H1 (cell line): ENCODE measurements at regions not wholly inside any gene's neighbourhood (a gene's known extent, or its start where the extent isn't known, plus 50 kb on each side); places are given as distances from the start of the nearest gene placed in this dataset.

Experiments used
- CTCF ChIA-PET: fragments of 300-600 bp; sonication (Branson Sonifier 250); formaldehyde crosslinking; loops from one replicate; lab custom pipeline; 2021; ENCODE audit not compliant: partially characterized antibody; lab: Charles Lee
- POLR2A ChIA-PET: fragments of 300-600 bp; sonication (Branson Sonifier 250); formaldehyde crosslinking; loops from one replicate; lab custom pipeline; 2021; ENCODE audit warnings: inconsistent platforms; ENCODE audit not compliant: partially characterized antibody; lab: Charles Lee
- DNase-seq, 2 experiments: peaks; one replicate each; pipeline versions ENCODE4 v3.0.0 to v3.0.0-alpha.2; 2010 to 2022; ENCODE audit warnings: low spot score in 2 of 2, low read depth in 1 of 2, mixed read lengths in 1 of 2
- FAIRE-seq: peaks from 2 replicates; lab custom pipeline; 2011; peaks lifted over from hg19 to GRCh38; lab: Jason Lieb, UNC
- H2AFZ ChIP-seq: 2 replicates; pipeline ENCODE4 v1.8.1; 2012; ENCODE audit warnings: low read length, inconsistent platforms
- H2AK5ac ChIP-seq: 2 replicates; pipeline ENCODE4 v1.6.1; 2013; ENCODE audit warnings: low read depth, low read length
- H2BK120ac ChIP-seq: replicated peaks from 2 replicates; pipeline ENCODE3; 2013; ENCODE audit warnings: low read depth, low read length, inconsistent platforms
- H2BK12ac ChIP-seq: 2 replicates; pipeline ENCODE4 v1.6.1; 2013; ENCODE audit warnings: low read depth, low read length
- H2BK15ac ChIP-seq: 2 replicates; pipeline ENCODE4 v1.6.1; 2013; ENCODE audit warnings: low read length
- H2BK20ac ChIP-seq: 2 replicates; pipeline ENCODE4 v1.6.1; 2013; ENCODE audit warnings: low read length
- H2BK5ac ChIP-seq: 2 replicates; pipeline ENCODE4 v1.6.1; 2013; ENCODE audit warnings: low read depth, low read length
- H3K14ac ChIP-seq: 2 replicates; pipeline ENCODE4 v1.6.1; 2013; ENCODE audit warnings: inconsistent platforms; ENCODE audit not compliant: insufficient read length
- H3K18ac ChIP-seq: 2 replicates; pipeline ENCODE4 v1.6.1; 2013; ENCODE audit warnings: low read length; ENCODE audit errors: extremely low read depth
- H3K23ac ChIP-seq: 2 replicates; pipeline ENCODE4 v1.6.1; 2013; ENCODE audit warnings: inconsistent platforms; ENCODE audit not compliant: insufficient read length
- H3K23me2 ChIP-seq: 2 replicates; pipeline ENCODE4 v1.6.1; 2013; ENCODE audit warnings: low read depth, low read length
- H3K27ac ChIP-seq: 2 replicates; pipeline ENCODE4 v1.6.1; 2011; ENCODE audit warnings: low read depth, low read length, inconsistent platforms
- H3K27me3 ChIP-seq, 4 experiments: replicated peaks in 1 of 4; 1 replicate in 1 of 4; 2 replicates in 3 of 4; pipeline versions ENCODE4 v1.6.1 to v1.8.1; 2011 to 2013; ENCODE audit warnings: low read length in 3 of 4, mild to moderate bottlenecking in 3 of 4, inconsistent platforms in 2 of 4, mixed read lengths in 2 of 4, moderate library complexity in 1 of 4; ENCODE audit not compliant: control insufficient read depth in 3 of 4, insufficient read depth in 3 of 4; ENCODE audit errors: extremely low read depth in 1 of 4
- H3K36me3 ChIP-seq, 4 experiments: 2 replicates each; pipeline versions ENCODE4 v1.6.1 to v1.8.1; 2011 to 2013; ENCODE audit warnings: mild to moderate bottlenecking in 4 of 4, low read length in 3 of 4, moderate library complexity in 2 of 4, control low read depth in 1 of 4, inconsistent platforms in 1 of 4; ENCODE audit not compliant: insufficient read depth in 4 of 4, control insufficient read depth in 2 of 4
- H3K4ac ChIP-seq: replicated peaks from 2 replicates; pipeline ENCODE3; 2013; ENCODE audit warnings: low read length, low read depth, mixed read lengths, inconsistent platforms; ENCODE audit not compliant: insufficient read length
- H3K4me1 ChIP-seq, 4 experiments: replicated peaks in 1 of 4; 1 replicate in 1 of 4; 2 replicates in 3 of 4; pipeline versions ENCODE4 v1.6.1 to v1.8.1; 2011 to 2013; ENCODE audit warnings: low read length in 3 of 4, inconsistent platforms in 2 of 4, mixed read lengths in 1 of 4; ENCODE audit not compliant: insufficient read depth in 4 of 4, control insufficient read depth in 3 of 4
- H3K4me2 ChIP-seq, 2 experiments: 2 replicates each; pipeline versions ENCODE4 v1.6.1 to v1.8.1; 2011 to 2013; ENCODE audit warnings: low read depth in 2 of 2, low read length in 2 of 2, control low read depth in 1 of 2, inconsistent platforms in 1 of 2, mild to moderate bottlenecking in 1 of 2; ENCODE audit not compliant: insufficient read depth in 1 of 2
- H3K4me3 ChIP-seq, 4 experiments: fragments of 200-600, 300-600 bp in 1 of 4; sonication (generic), shearing (Covaris generic), sonication (Bioruptor Twin) in 1 of 4; 2 replicates each; pipeline versions ENCODE4 v1.5.1 to v1.8.1; 2011 to 2016; ENCODE audit warnings: low read length in 4 of 4, low read depth in 3 of 4, control low read depth in 2 of 4, inconsistent platforms in 2 of 4, mild to moderate bottlenecking in 2 of 4, mixed read lengths in 1 of 4, moderate library complexity in 1 of 4; ENCODE audit not compliant: insufficient read depth in 2 of 4; ENCODE audit errors: extremely low read depth in 1 of 4
- H3K56ac ChIP-seq: replicated peaks from 2 replicates; pipeline ENCODE3; 2013; ENCODE audit warnings: low read depth, mild to moderate bottlenecking, mixed read lengths, low read length, inconsistent platforms; ENCODE audit not compliant: insufficient read length
- H3K79me1 ChIP-seq: 2 replicates; pipeline ENCODE4 v1.6.1; 2013; ENCODE audit warnings: low read depth, low read length, control low read depth
- H3K79me2 ChIP-seq, 2 experiments: 2 replicates each; pipeline versions ENCODE4 v1.6.1 to v1.8.1; 2012 to 2013; ENCODE audit warnings: low read length in 2 of 2, mild to moderate bottlenecking in 2 of 2, inconsistent platforms in 1 of 2; ENCODE audit not compliant: insufficient read depth in 2 of 2, control insufficient read depth in 1 of 2
- H3K9ac ChIP-seq, 4 experiments: replicated peaks in 1 of 4; 1 replicate in 1 of 4; 2 replicates in 3 of 4; pipeline versions ENCODE4 v1.6.1 to v1.8.1; 2011 to 2013; ENCODE audit warnings: low read depth in 3 of 4, low read length in 3 of 4, control low read depth in 2 of 4, mild to moderate bottlenecking in 2 of 4, moderate library complexity in 2 of 4, inconsistent platforms in 1 of 4; ENCODE audit errors: extremely low read depth in 1 of 4
- H3K9me3 ChIP-seq, 2 experiments: 2 replicates each; pipeline versions ENCODE4 v1.6.1 to v1.8.1; 2012 to 2013; ENCODE audit warnings: mild to moderate bottlenecking in 2 of 2, moderate library complexity in 2 of 2, control low read depth in 1 of 2, inconsistent platforms in 1 of 2, low read depth in 1 of 2, low read length in 1 of 2, mixed read lengths in 1 of 2; ENCODE audit not compliant: insufficient read depth in 2 of 2
- H4K20me1 ChIP-seq, 2 experiments: replicated peaks in 1 of 2; 2 replicates each; pipeline versions ENCODE3 to v1.8.1; 2011 to 2013; ENCODE audit warnings: inconsistent platforms in 2 of 2, low read length in 2 of 2, mild to moderate bottlenecking in 1 of 2; ENCODE audit not compliant: insufficient read depth in 2 of 2, control insufficient read depth in 1 of 2
- H4K5ac ChIP-seq: 2 replicates; pipeline ENCODE4 v1.6.1; 2013; ENCODE audit warnings: low read length, low read depth, mixed read lengths, inconsistent platforms; ENCODE audit not compliant: insufficient read length
- H4K8ac ChIP-seq: 2 replicates; pipeline ENCODE4 v1.8.0; 2013; ENCODE audit warnings: mild to moderate bottlenecking, moderate library complexity, low read length, inconsistent platforms; ENCODE audit not compliant: insufficient read depth; ENCODE audit errors: extremely low read depth
- H4K91ac ChIP-seq: replicated peaks from 2 replicates; pipeline ENCODE3; 2013; ENCODE audit warnings: low read length, mixed read lengths, inconsistent platforms; ENCODE audit not compliant: insufficient read length
- CHD1 ChIP-seq: IDR thresholded peaks from 2 replicates; pipeline ENCODE4 v1.6.1; 2012; ENCODE audit warnings: low read depth, low read length, improper control_type of control experiment
- GTF2F1 ChIP-seq: IDR thresholded peaks from 2 replicates; pipeline ENCODE4 v1.6.1; 2012; ENCODE audit warnings: low read depth, low read length, improper control_type of control experiment, borderline replicate concordance
- KDM5A ChIP-seq: fragments of 200-600 bp; IDR thresholded peaks from 2 replicates; pipeline ENCODE4 v1.7.1; 2012; ENCODE audit warnings: mild to moderate bottlenecking, low read length, inconsistent platforms, mixed read lengths
- MAFK ChIP-seq: IDR thresholded peaks from 2 replicates; pipeline ENCODE4 v1.6.1; 2012; ENCODE audit warnings: low read depth, mild to moderate bottlenecking, improper control_type of control experiment, low read length
- RFX5 ChIP-seq: IDR thresholded peaks from 2 replicates; pipeline ENCODE4 v1.6.1; 2011; ENCODE audit warnings: low read depth, low read length, improper control_type of control experiment, borderline replicate concordance
- SP4 ChIP-seq: IDR thresholded peaks from 2 replicates; pipeline ENCODE4 v1.6.1; 2012; ENCODE audit warnings: low read length, inconsistent platforms
- WGBS, 2 experiments: shearing (Covaris generic) in 1 of 2; methylation state at CpG; one replicate each; pipeline versions ENCODE4 v1.1.6 to v1.1.7; 2013 to 2015; ENCODE audit warnings: low lambda C conversion rate in 2 of 2, mixed read lengths in 2 of 2, inconsistent platforms in 1 of 2, low coverage in 1 of 2, missing lambda C conversion rate in 1 of 2; ENCODE audit not compliant: insufficient replicate concordance in 2 of 2, insufficient coverage in 1 of 2, insufficient read length in 1 of 2; ENCODE audit errors: extremely low coverage in 1 of 2, missing lambda C conversion rate in 1 of 2; 5-methylcytosine and 5-hydroxymethylcytosine counted together
- TF ChIP-seq, protein P1 (sequence below), 3 experiments: IDR thresholded peaks; 1 replicate in 2 of 3; 2 replicates in 1 of 3; pipeline versions ENCODE4 v1.5.1 to v1.6.1; 2011; ENCODE audit warnings: low read length in 3 of 3, mild to moderate bottlenecking in 3 of 3, inconsistent platforms in 2 of 3, low read depth in 1 of 3, moderate library complexity in 1 of 3; ENCODE audit not compliant: insufficient read depth in 1 of 3; ENCODE audit errors: control extremely low read depth in 1 of 3

DNA sequence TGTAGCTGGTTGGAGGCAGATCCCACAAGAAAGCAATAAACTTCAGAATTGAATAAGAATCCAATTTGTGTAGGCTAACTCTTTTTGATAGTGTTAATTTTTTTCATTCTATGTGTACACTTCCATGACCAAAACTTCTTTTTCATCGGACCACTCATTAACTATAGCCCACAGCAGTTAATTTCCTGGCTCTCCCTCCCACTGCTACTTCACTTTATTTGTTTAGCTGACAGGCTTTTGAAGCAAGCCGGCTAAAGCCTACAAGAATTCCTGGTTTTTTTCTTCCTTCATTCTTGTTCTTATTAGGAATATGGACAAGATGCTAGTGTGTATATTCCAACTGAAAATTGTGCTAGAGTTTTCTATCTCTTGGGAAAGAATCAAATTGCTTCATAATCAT is 329.2 kb upstream of the CCNH start:
- Histone ChIP-seq H2BK12ac (no peak overlapping the region), H2BK120ac (no peak overlapping the region), H3K9me3 (no peaks in the 10 kb centered on the region; a peak in 1 of 4 replicates), H3K23me2 (no peaks in the 10 kb centered on the region), H4K5ac (no peak overlapping the region), H3K14ac (no peak overlapping the region), H3K79me2 (no peaks in the 10 kb centered on the region), H3K4me1 (no peaks in the 10 kb centered on the region), H4K8ac (no peak overlapping the region), H3K4me3 (no peak overlapping the region), H4K20me1 (no peaks in the 10 kb centered on the region), H2BK20ac (no peak overlapping the region), H2AFZ (no peak overlapping the region), H3K23ac (no peak overlapping the region), H3K79me1 (no peaks in the 10 kb centered on the region), H3K27ac (no peak overlapping the region), H4K91ac (no peak overlapping the region), H2BK5ac (no peak overlapping the region), H3K4me2 (no peak overlapping the region), H3K56ac (no peak overlapping the region), H3K18ac (no peak overlapping the region), H2BK15ac (no peak overlapping the region), H3K27me3 (no peaks in the 10 kb centered on the region), H3K9ac (no peak overlapping the region), H2AK5ac (no peak overlapping the region), H3K36me3 (no peaks in the 10 kb centered on the region), H3K4ac (no peak overlapping the region)
- FAIRE-seq (no peak), DNase-seq (no peak)
- POLR2A ChIA-PET = no interaction called here
- TF ChIP-seq MAFK (no peak), GTF2F1 (no peak), CHD1 (no peak), KDM5A (no peak), RFX5 (no peak), SP4 (no peak)
- TF ChIP-seq, protein P1, sequence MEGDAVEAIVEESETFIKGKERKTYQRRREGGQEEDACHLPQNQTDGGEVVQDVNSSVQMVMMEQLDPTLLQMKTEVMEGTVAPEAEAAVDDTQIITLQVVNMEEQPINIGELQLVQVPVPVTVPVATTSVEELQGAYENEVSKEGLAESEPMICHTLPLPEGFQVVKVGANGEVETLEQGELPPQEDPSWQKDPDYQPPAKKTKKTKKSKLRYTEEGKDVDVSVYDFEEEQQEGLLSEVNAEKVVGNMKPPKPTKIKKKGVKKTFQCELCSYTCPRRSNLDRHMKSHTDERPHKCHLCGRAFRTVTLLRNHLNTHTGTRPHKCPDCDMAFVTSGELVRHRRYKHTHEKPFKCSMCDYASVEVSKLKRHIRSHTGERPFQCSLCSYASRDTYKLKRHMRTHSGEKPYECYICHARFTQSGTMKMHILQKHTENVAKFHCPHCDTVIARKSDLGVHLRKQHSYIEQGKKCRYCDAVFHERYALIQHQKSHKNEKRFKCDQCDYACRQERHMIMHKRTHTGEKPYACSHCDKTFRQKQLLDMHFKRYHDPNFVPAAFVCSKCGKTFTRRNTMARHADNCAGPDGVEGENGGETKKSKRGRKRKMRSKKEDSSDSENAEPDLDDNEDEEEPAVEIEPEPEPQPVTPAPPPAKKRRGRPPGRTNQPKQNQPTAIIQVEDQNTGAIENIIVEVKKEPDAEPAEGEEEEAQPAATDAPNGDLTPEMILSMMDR (IDR thresholded peaks at IDR 0.05; ENCODE audit: control extremely low read depth in 1 of 3, insufficient read depth in 1 of 3, low read depth in 1 of 3, low read length in 3 of 3) = no peak
- WGBS, 2 experiments = 68% methylated on average over 2 of the region's 2 CpGs; no CpG with 5 or more reads in 1 of the 2 experiments
- CTCF ChIA-PET = interaction anchor here (0.6 kb wide), 1 partner anchor 913 kb away, joined by 3 read pairs; no protein-coding TSS in a partner anchor
